ENCODE measurements at regions not wholly inside any gene's neighbourhood (a gene's known extent, or its start where the extent isn't known, plus 50 kb on each side); places are given as distances from the start of the nearest gene placed in this dataset.

- 74% methylated on average over 4 of the region's 4 CpGs for WGBS (ENCODE audit: low lambda C conversion rate, missing lambda C conversion rate)
- TF ChIP-seq CTCF (IDR thresholded peaks at IDR 0.05; ENCODE audit: poor library complexity), result no peak
- TF ChIP-seq EZH2 (IDR thresholded peaks at IDR 0.05; ENCODE audit: borderline replicate concordance), result no peak
- TF ChIP-seq EZH2phosphoT487 (IDR thresholded peaks at IDR 0.05; ENCODE audit: low read depth, severe bottlenecking, unreplicated experiment), result no peak
- Histone ChIP-seq H3K4me3 (no peak overlapping the region), H2AFZ (no peak overlapping the region), H3K79me2 (no peaks in the 10 kb centered on the region), H3K27ac (no peak overlapping the region), H4K20me1 (ENCODE audit: insufficient read depth, poor library complexity, severe bottlenecking) (no peaks in the 10 kb centered on the region), H3K4me2 (no peak overlapping the region), H3K36me3 (replicated peaks; ENCODE audit: insufficient read depth, low read depth) (no peaks in the 10 kb centered on the region), H3K9me2 (replicated peaks; ENCODE audit: insufficient read depth) (no peaks in the 10 kb centered on the region), H3K27me3 (no peaks in the 10 kb centered on the region), H3K9me3 (ENCODE audit: low read depth) (no peaks in the 10 kb centered on the region), H3K4me1 (ENCODE audit: insufficient read depth) (peaks cover 10% of the 10 kb centered on the region)
- DNase-seq (ENCODE audit: low spot score), result no peak
Measured at GRCh38 chr10:6743291-6743849, 163.3 kb upstream of the PRKCQ start.

- Histone ChIP-seq H3K4me3 (no peak overlapping the region), H4K20me1 (ENCODE audit: insufficient read depth, poor library complexity, severe bottlenecking) (no peaks in the 10 kb centered on the region), H3K79me2 (no peaks in the 10 kb centered on the region), H3K9me2 (replicated peaks; ENCODE audit: insufficient read depth) (no peaks in the 10 kb centered on the region), H3K27ac (peak overlapping the region; percentile 28), H3K4me1 (ENCODE audit: insufficient read depth) (peaks cover 26% of the 10 kb centered on the region), H3K27me3 (no peaks in the 10 kb centered on the region), H3K9me3 (ENCODE audit: low read depth) (no peaks in the 10 kb centered on the region), H3K36me3 (replicated peaks; ENCODE audit: insufficient read depth, low read depth) (no peaks in the 10 kb centered on the region), H2AFZ (no peak overlapping the region), H3K4me2 (peak overlapping the region; percentile 38)
- 39% methylated on average over 3 of the region's 3 CpGs for WGBS (ENCODE audit: low lambda C conversion rate, missing lambda C conversion rate)
- TF ChIP-seq EZH2 (IDR thresholded peaks at IDR 0.05; ENCODE audit: borderline replicate concordance) (no peak), EZH2phosphoT487 (IDR thresholded peaks at IDR 0.05; ENCODE audit: low read depth, severe bottlenecking, unreplicated experiment) (no peak), CTCF (IDR thresholded peaks at IDR 0.05; ENCODE audit: poor library complexity) (no peak)
- DNase-seq (ENCODE audit: low spot score), result no peak
Measured at GRCh38 chr10:6741541-6741941, 161.5 kb upstream of the PRKCQ start.

- WGBS (ENCODE audit: low lambda C conversion rate, missing lambda C conversion rate), result 73% methylated on average over 12 of the region's 12 CpGs
- H2AFZ ChIP-seq, result no peak overlapping the region
Measured at GRCh38 chr10:6739530-6740174, 159.6 kb upstream of the PRKCQ start.

More at GRCh38 chr10:6739530-6740174, 159.6 kb upstream of the PRKCQ start:
- H3K27me3 ChIP-seq, result no peaks in the 10 kb centered on the region
- H3K79me2 ChIP-seq, result no peaks in the 10 kb centered on the region
- H3K27ac ChIP-seq, result no peak overlapping the region
- H3K4me2 ChIP-seq, result no peak overlapping the region
- H4K20me1 ChIP-seq (ENCODE audit: insufficient read depth, poor library complexity, severe bottlenecking), result no peaks in the 10 kb centered on the region
- no peak for TF ChIP-seq EZH2phosphoT487 (IDR thresholded peaks at IDR 0.05; ENCODE audit: low read depth, severe bottlenecking, unreplicated experiment)
- TF ChIP-seq CTCF (IDR thresholded peaks at IDR 0.05; ENCODE audit: poor library complexity), result no peak
- no peak for TF ChIP-seq EZH2 (IDR thresholded peaks at IDR 0.05; ENCODE audit: borderline replicate concordance)
- no peaks in the 10 kb centered on the region for H3K9me2 ChIP-seq (replicated peaks; ENCODE audit: insufficient read depth)
- DNase-seq (ENCODE audit: low spot score), result no peak
- H3K36me3 ChIP-seq (replicated peaks; ENCODE audit: insufficient read depth, low read depth), result no peaks in the 10 kb centered on the region
- H3K4me1 ChIP-seq (ENCODE audit: insufficient read depth), result peaks cover 26% of the 10 kb centered on the region
- H3K9me3 ChIP-seq (ENCODE audit: low read depth), result no peaks in the 10 kb centered on the region
- no peak overlapping the region for H3K4me3 ChIP-seq
